ENCODE measurements at regions not wholly inside any gene's neighbourhood (a gene's known extent, or its start where the extent isn't known, plus 50 kb on each side); places are given as distances from the start of the nearest gene placed in this dataset.

- Histone ChIP-seq H3K36me3 (ENCODE audit: control insufficient read depth in 5 of 5, insufficient read depth in 5 of 5, low read length in 5 of 5) (no peaks in the 10 kb centered on the region), H3K27ac (ENCODE audit: low read depth, low read length) (no peak overlapping the region)
These were observed 374.9 kb upstream of the CELF2 start for GRCh38 chr10:10642751-10643150.

GRCh38 chr10:10644008-10644646, 373.5 kb upstream of the CELF2 start:
- H3K9ac ChIP-seq (ENCODE audit: low read length in 5 of 5), result no peak overlapping the region
- no peak overlapping the region for H3K4me3 ChIP-seq (ENCODE audit: low read depth in 1 of 5, low read length in 5 of 5)
- peaks cover 0 to 28% (median 22%) of the 10 kb centered on the region in 5 donors for H3K4me1 ChIP-seq (ENCODE audit: control insufficient read depth in 5 of 5, insufficient read depth in 5 of 5, low read length in 5 of 5)
- no peak overlapping the region for H3K27ac ChIP-seq (ENCODE audit: low read depth, low read length)
- H3K27me3 ChIP-seq (ENCODE audit: control insufficient read depth in 5 of 5, insufficient read depth in 4 of 5, low read length in 5 of 5), result no peaks in the 10 kb centered on the region
- H3K36me3 ChIP-seq (ENCODE audit: control insufficient read depth in 5 of 5, insufficient read depth in 5 of 5, low read length in 5 of 5), result no peaks in the 10 kb centered on the region
- H3K9me3 ChIP-seq (ENCODE audit: control insufficient read depth in 5 of 5, low read length in 5 of 5), result no peaks in the 10 kb centered on the region

More at GRCh38 chr10:10642751-10643150, 374.9 kb upstream of the CELF2 start:
- Histone ChIP-seq H3K4me3 (ENCODE audit: low read depth in 1 of 5, low read length in 5 of 5) (no peak overlapping the region), H3K4me1 (ENCODE audit: control insufficient read depth in 5 of 5, insufficient read depth in 5 of 5, low read length in 5 of 5) (peaks cover 0 to 28% (median 22%) of the 10 kb centered on the region in 5 donors), H3K27me3 (ENCODE audit: control insufficient read depth in 5 of 5, insufficient read depth in 4 of 5, low read length in 5 of 5) (no peaks in the 10 kb centered on the region), H3K9me3 (ENCODE audit: control insufficient read depth in 5 of 5, low read length in 5 of 5) (no peaks in the 10 kb centered on the region), H3K9ac (ENCODE audit: low read length in 5 of 5) (no peak overlapping the region)

- Histone ChIP-seq H3K36me3 (ENCODE audit: control insufficient read depth in 5 of 5, insufficient read depth in 5 of 5, low read length in 5 of 5) (no peaks in the 10 kb centered on the region), H3K4me3 (ENCODE audit: low read depth in 1 of 5, low read length in 5 of 5) (no peak overlapping the region), H3K9ac (ENCODE audit: low read length in 5 of 5) (no peak overlapping the region), H3K4me1 (ENCODE audit: control insufficient read depth in 5 of 5, insufficient read depth in 5 of 5, low read length in 5 of 5) (peaks cover 0 to 28% (median 22%) of the 10 kb centered on the region in 5 donors), H3K27ac (ENCODE audit: low read depth, low read length) (no peak overlapping the region), H3K27me3 (ENCODE audit: control insufficient read depth in 5 of 5, insufficient read depth in 4 of 5, low read length in 5 of 5) (no peaks in the 10 kb centered on the region), H3K9me3 (ENCODE audit: control insufficient read depth in 5 of 5, low read length in 5 of 5) (no peaks in the 10 kb centered on the region)
These were observed 372.8 kb upstream of the CELF2 start for GRCh38 chr10:10644676-10645385.

- no peaks in the 10 kb centered on the region for H3K36me3 ChIP-seq (ENCODE audit: control insufficient read depth in 5 of 5, insufficient read depth in 5 of 5, low read length in 5 of 5)
- H3K9ac ChIP-seq (ENCODE audit: low read length in 5 of 5), result no peak overlapping the region
- no peak overlapping the region for H3K27ac ChIP-seq (ENCODE audit: low read depth, low read length)
- no peaks in the 10 kb centered on the region for H3K9me3 ChIP-seq (ENCODE audit: control insufficient read depth in 5 of 5, low read length in 5 of 5)
- H3K4me1 ChIP-seq (ENCODE audit: control insufficient read depth in 5 of 5, insufficient read depth in 5 of 5, low read length in 5 of 5), result peaks cover 0 to 24% (median 17%) of the 10 kb centered on the region in 5 donors
- no peaks in the 10 kb centered on the region for H3K27me3 ChIP-seq (ENCODE audit: control insufficient read depth in 5 of 5, insufficient read depth in 4 of 5, low read length in 5 of 5)
- H3K4me3 ChIP-seq (ENCODE audit: low read depth in 1 of 5, low read length in 5 of 5), result no peak overlapping the region
These were observed 370.3 kb upstream of the CELF2 start for GRCh38 chr10:10647331-10647730.

- Histone ChIP-seq H3K36me3 (ENCODE audit: control insufficient read depth in 5 of 5, insufficient read depth in 5 of 5, low read length in 5 of 5) (no peaks in the 10 kb centered on the region), H3K27me3 (ENCODE audit: control insufficient read depth in 5 of 5, insufficient read depth in 4 of 5, low read length in 5 of 5) (no peaks in the 10 kb centered on the region), H3K9me3 (ENCODE audit: control insufficient read depth in 5 of 5, low read length in 5 of 5) (peaks cover 0 to 6% (median 0%) of the 10 kb centered on the region in 5 donors), H3K4me1 (ENCODE audit: control insufficient read depth in 5 of 5, insufficient read depth in 5 of 5, low read length in 5 of 5) (peaks cover 0 to 13% (median 4%) of the 10 kb centered on the region in 5 donors), H3K27ac (ENCODE audit: low read depth, low read length) (no peak overlapping the region), H3K9ac (ENCODE audit: low read length in 5 of 5) (no peak overlapping the region), H3K4me3 (ENCODE audit: low read depth in 1 of 5, low read length in 5 of 5) (no peak overlapping the region)
These were observed 360.4 kb upstream of the CELF2 start for GRCh38 chr10:10657139-10657760.

- H3K27ac ChIP-seq (ENCODE audit: low read depth, low read length), result no peak overlapping the region
These were observed 359.4 kb upstream of the CELF2 start for GRCh38 chr10:10658172-10658785.

GRCh38 chr10:10660054-10660453, 357.6 kb upstream of the CELF2 start:
- Histone ChIP-seq H3K4me1 (ENCODE audit: control insufficient read depth in 5 of 5, insufficient read depth in 5 of 5, low read length in 5 of 5) (peaks cover 0 to 30% (median 17%) of the 10 kb centered on the region in 5 donors), H3K4me3 (ENCODE audit: low read depth in 1 of 5, low read length in 5 of 5) (no peak overlapping the region), H3K27ac (ENCODE audit: low read depth, low read length) (no peak overlapping the region), H3K9ac (ENCODE audit: low read length in 5 of 5) (no peak overlapping the region), H3K27me3 (ENCODE audit: control insufficient read depth in 5 of 5, insufficient read depth in 4 of 5, low read length in 5 of 5) (no peaks in the 10 kb centered on the region), H3K36me3 (ENCODE audit: control insufficient read depth in 5 of 5, insufficient read depth in 5 of 5, low read length in 5 of 5) (no peaks in the 10 kb centered on the region), H3K9me3 (ENCODE audit: control insufficient read depth in 5 of 5, low read length in 5 of 5) (peaks cover 0 to 6% (median 0%) of the 10 kb centered on the region in 5 donors)

More at GRCh38 chr10:10658172-10658785, 359.4 kb upstream of the CELF2 start:
- H3K4me3 ChIP-seq (ENCODE audit: low read depth in 1 of 5, low read length in 5 of 5), result no peak overlapping the region
- no peaks in the 10 kb centered on the region for H3K27me3 ChIP-seq (ENCODE audit: control insufficient read depth in 5 of 5, insufficient read depth in 4 of 5, low read length in 5 of 5)
- no peak overlapping the region for H3K9ac ChIP-seq (ENCODE audit: low read length in 5 of 5)
- H3K9me3 ChIP-seq (ENCODE audit: control insufficient read depth in 5 of 5, low read length in 5 of 5), result peaks cover 0 to 6% (median 0%) of the 10 kb centered on the region in 5 donors
- peaks cover 0 to 23% (median 14%) of the 10 kb centered on the region in 5 donors for H3K4me1 ChIP-seq (ENCODE audit: control insufficient read depth in 5 of 5, insufficient read depth in 5 of 5, low read length in 5 of 5)
- H3K36me3 ChIP-seq (ENCODE audit: control insufficient read depth in 5 of 5, insufficient read depth in 5 of 5, low read length in 5 of 5), result no peaks in the 10 kb centered on the region

- Histone ChIP-seq H3K27me3 (ENCODE audit: control insufficient read depth in 5 of 5, insufficient read depth in 4 of 5, low read length in 5 of 5) (no peaks in the 10 kb centered on the region), H3K9ac (ENCODE audit: low read length in 5 of 5) (no peak overlapping the region), H3K27ac (ENCODE audit: low read depth, low read length) (no peak overlapping the region), H3K36me3 (ENCODE audit: control insufficient read depth in 5 of 5, insufficient read depth in 5 of 5, low read length in 5 of 5) (no peaks in the 10 kb centered on the region), H3K4me1 (ENCODE audit: control insufficient read depth in 5 of 5, insufficient read depth in 5 of 5, low read length in 5 of 5) (peaks cover 0 to 30% (median 17%) of the 10 kb centered on the region in 5 donors), H3K9me3 (ENCODE audit: control insufficient read depth in 5 of 5, low read length in 5 of 5) (peaks cover 0 to 6% (median 0%) of the 10 kb centered on the region in 5 donors), H3K4me3 (ENCODE audit: low read depth in 1 of 5, low read length in 5 of 5) (no peak overlapping the region)
These were observed 356.5 kb upstream of the CELF2 start for GRCh38 chr10:10661176-10661575.

- H3K36me3 ChIP-seq (ENCODE audit: control insufficient read depth in 5 of 5, insufficient read depth in 5 of 5, low read length in 5 of 5), result no peaks in the 10 kb centered on the region
- no peaks in the 10 kb centered on the region for H3K27me3 ChIP-seq (ENCODE audit: control insufficient read depth in 5 of 5, insufficient read depth in 4 of 5, low read length in 5 of 5)
- peak overlapping the region in 1 of 5 donors; percentile 9 for H3K9ac ChIP-seq (ENCODE audit: low read length in 5 of 5)
- H3K4me1 ChIP-seq (ENCODE audit: control insufficient read depth in 5 of 5, insufficient read depth in 5 of 5, low read length in 5 of 5), result peaks cover 0 to 27% (median 17%) of the 10 kb centered on the region in 5 donors
- H3K4me3 ChIP-seq (ENCODE audit: low read depth in 1 of 5, low read length in 5 of 5), result peak overlapping the region in 4 of 5 donors; percentile 3 to 46 (median 34)
- peak overlapping the region; percentile 20 for H3K27ac ChIP-seq (ENCODE audit: low read depth, low read length)
- peaks cover 0 to 6% (median 0%) of the 10 kb centered on the region in 5 donors for H3K9me3 ChIP-seq (ENCODE audit: control insufficient read depth in 5 of 5, low read length in 5 of 5)
These were observed 354.8 kb upstream of the CELF2 start for GRCh38 chr10:10662716-10663408.
